LNCaP clone FGC (cell line): ENCODE measurements at regions not wholly inside any gene's neighbourhood (a gene's known extent, or its start where the extent isn't known, plus 50 kb on each side); places are given as distances from the start of the nearest gene placed in this dataset.

Experiments
- DNase-seq: peaks from one replicate; pipeline ENCODE4 v3.0.0-alpha.2; 2011; ENCODE audit warnings: low read depth
- H3K4me3 ChIP-seq: 2 replicates; pipeline ENCODE4 v1.5.1; 2011; ENCODE audit warnings: mild to moderate bottlenecking, low read depth, low read length, control low read depth
- TF ChIP-seq, protein P1 (sequence below): IDR thresholded peaks from 2 replicates; pipeline ENCODE4 v1.5.1; 2012; ENCODE audit warnings: mild to moderate bottlenecking; ENCODE audit not compliant: control insufficient read depth, insufficient read depth; ENCODE audit errors: extremely low read depth

DNA sequence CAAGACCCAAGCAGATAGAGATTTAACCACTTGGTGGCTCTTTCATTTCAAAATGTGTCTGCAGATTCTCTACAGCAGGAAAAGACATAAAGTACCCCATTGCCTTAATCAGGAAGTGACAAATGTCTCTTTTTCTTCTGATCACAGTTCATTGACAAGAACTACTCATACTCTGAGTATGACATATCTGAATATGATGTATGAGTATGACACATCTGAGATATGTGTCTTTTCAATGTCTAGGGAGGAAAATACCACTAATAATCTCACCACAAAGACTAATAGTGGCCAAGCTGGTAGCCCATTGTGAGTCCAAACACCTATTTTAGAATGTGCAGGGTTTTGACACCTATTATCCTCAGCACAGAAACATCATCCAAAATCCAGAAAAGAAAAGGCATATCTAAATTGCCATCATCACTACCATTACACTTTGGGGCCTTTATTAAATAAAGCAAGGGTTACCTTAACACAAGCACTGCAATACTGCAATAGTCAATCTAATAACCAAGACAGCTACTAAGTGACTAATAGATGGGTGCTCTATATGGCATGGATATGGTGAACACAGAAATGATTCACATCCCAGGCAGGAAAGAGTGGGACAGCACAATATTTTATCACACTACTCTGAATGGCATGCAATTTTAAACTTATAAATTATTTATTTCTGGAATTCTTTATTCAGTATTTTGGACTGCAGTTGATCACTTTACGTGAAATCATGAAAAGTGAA lies 243.7 kb upstream of the FAR2 start:
- TF ChIP-seq, protein P1, sequence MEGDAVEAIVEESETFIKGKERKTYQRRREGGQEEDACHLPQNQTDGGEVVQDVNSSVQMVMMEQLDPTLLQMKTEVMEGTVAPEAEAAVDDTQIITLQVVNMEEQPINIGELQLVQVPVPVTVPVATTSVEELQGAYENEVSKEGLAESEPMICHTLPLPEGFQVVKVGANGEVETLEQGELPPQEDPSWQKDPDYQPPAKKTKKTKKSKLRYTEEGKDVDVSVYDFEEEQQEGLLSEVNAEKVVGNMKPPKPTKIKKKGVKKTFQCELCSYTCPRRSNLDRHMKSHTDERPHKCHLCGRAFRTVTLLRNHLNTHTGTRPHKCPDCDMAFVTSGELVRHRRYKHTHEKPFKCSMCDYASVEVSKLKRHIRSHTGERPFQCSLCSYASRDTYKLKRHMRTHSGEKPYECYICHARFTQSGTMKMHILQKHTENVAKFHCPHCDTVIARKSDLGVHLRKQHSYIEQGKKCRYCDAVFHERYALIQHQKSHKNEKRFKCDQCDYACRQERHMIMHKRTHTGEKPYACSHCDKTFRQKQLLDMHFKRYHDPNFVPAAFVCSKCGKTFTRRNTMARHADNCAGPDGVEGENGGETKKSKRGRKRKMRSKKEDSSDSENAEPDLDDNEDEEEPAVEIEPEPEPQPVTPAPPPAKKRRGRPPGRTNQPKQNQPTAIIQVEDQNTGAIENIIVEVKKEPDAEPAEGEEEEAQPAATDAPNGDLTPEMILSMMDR: no peak
- DNase-seq: no peak
- no peak overlapping the region for H3K4me3 ChIP-seq

DNA sequence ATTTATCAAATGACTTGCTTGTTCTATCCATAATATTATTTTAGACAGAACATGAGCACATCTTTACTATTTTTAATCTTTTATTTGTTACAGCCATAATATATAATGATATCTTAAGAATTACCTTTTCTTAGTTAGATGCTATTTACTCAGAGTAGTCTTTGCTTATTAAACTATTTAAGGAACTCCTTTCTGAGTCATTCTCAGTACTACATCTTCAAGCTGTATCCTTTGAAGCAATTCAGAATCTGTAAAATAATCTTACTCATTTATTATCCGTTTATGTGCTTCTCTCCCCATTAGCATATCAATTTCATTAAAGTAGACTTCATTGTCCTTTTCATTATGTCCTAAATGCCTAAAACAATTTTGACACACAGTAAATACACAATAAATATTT lies 240.4 kb upstream of the FAR2 start:
- no peak for DNase-seq
- TF ChIP-seq, protein P1: no peak

DNA sequence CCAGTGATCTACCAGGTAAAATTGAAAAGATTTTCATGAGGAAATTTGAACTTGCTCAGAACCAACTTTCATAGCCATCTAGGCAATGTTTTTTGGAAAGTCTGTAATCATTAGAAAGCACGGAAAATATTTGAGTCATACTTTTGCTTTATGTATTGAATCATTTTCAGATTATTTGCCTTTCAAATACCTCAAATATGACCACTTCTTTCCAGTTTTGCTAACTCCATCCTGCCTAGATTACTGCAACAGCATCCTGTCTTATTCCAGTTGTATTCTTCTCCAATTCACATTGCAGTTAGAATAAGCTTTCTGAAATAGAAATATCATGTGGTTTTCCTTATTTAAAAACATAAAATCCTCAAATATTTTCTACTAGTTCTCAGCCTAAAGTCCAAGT lies 239.8 kb upstream of the FAR2 start:
- TF ChIP-seq, protein P1: no peak
- no peak overlapping the region for H3K4me3 ChIP-seq
- DNase-seq: no peak

More for the DNA sequence above, 240.4 kb upstream of the FAR2 start:
- no peak overlapping the region for H3K4me3 ChIP-seq

DNA sequence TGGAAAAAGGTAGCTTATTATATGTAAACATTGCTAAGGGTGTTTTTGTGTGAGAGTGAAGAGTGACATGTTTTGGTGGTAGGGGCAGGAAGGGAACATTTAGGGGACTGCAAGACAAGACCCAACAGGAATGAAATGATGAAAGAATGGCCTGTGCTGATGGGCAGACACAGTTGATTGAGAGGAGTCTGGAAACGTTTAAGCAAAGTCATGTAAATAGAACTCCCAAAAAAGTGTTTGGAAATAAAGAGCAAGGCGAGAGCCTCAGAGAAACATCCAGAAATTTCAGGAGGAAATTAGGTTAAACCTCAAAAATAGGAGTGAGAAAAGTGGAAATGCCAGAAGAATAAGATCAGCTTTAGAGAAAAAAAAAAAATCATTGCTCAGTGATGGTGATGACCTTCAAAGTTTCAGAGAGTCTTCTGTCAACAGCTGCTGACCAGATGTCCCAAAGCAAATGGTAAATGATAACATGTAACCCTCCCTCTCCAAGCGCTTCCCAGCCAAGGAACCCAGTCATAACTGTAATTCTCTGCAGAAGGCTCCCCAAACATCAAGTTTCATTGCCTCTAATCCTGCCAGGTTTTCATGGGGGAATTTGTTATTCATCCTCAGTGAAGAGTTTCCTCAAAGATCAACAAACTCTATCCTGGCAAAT lies 223.2 kb upstream of the FAR2 start:
- TF ChIP-seq, protein P1: no peak

DNA sequence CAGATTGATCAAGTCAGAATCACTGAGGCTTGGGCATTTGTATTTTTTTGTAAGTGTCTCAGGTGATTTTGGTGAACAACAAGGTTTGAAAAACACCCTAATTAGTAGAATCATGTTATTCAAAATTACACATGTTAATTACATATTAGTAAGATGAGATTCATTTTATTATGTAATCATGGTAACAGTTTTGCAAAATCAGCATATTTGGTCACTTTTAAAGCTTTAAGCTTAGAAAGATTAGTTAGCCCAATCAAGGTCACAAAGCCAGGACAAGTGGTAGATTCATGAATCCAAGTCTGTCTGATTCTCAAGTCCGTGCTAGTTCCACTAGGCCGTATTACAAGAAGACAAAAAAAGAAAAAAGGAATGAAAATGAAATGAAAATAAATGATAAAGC lies 218.4 kb upstream of the FAR2 start:
- DNase-seq: no peak
- TF ChIP-seq, protein P1: no peak
- no peak overlapping the region for H3K4me3 ChIP-seq

More for the DNA sequence above, 223.2 kb upstream of the FAR2 start:
- H3K4me3 ChIP-seq: no peak overlapping the region
- no peak for DNase-seq

DNA sequence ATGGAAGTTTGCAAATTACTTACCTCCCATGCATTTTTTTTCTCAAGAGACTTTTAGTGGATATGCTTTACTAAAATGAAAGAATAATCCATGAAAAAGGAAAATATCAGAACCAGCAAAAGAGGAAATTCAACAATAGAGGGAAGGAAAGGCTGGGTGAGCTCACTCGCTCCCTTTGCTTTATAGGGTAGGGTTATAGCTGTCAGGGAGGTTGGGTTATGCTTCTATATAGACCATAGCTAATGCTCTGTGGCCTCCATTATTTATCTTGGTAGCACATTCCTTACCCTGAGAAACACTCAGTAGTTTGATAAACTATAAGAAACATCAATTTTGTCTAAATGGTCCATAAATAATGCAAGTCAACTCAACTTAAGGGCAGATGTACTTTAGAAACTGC lies 215.9 kb upstream of the FAR2 start:
- no peak overlapping the region for H3K4me3 ChIP-seq
- TF ChIP-seq, protein P1: no peak
- DNase-seq: no peak

DNA sequence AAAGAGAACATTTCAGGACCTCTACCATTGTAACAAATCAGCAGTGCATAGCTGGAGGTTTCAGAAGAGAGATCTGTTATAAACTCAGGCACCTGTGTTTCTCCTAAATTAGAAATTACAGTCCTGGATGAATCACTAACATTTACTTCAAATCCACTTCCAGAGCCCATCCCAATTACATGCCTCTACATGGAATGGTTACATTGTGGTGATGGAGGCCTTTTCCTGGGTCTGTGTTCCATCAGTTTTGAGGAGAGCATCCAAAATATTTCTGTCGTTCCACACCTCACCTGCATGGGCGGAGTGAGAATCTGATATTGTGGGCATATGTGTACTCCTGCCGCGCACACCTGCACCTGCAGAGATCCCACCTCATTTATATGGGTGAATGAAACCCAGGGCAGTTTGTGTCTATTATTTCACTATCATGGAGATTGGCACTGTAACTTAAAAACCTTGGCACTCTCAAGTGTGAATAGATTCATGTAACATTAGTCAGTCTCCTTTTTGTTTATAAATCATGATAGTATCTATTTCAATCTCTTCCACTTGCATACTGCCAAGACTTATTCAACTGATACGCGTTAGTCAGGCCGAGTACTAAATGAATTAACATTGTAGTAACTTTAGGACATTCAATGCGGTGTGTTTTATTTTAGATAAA lies 215.1 kb upstream of the FAR2 start:
- H3K4me3 ChIP-seq: no peak overlapping the region
- TF ChIP-seq, protein P1: no peak
- DNase-seq: no peak
